ENCODE measurements at regions not wholly inside any gene's neighbourhood (a gene's known extent, or its start where the extent isn't known, plus 50 kb on each side); places are given as distances from the start of the nearest gene placed in this dataset.
"Not testable (repeated sequence)": the region's sequence is repeated elsewhere in the genome, so short reads cannot be mapped to it uniquely, and the experiment has no call there.

DNA sequence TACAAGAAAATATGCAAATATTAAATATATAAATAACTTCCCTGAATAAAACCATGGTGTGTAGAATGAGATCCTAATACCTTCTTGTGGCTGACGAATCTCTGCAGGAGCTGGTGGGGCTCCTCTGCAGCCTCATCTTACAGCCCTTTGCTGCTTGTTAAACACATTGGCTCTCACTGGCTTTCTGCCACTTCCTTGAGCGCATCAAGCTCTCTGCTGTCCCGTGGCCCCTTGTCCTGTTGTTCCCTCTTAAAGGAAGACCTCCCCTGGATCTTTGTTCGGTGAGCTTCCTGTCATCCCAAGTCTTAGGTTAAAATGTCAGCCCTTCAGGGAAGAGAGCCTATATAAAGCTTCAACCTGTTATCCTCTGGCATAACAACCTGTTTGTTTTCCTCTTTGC is 519.6 kb downstream of the DOK5 start:
- DNase-seq (ENCODE audit: low read depth in 2 of 3, low spot score in 2 of 3), result no peak

DNA sequence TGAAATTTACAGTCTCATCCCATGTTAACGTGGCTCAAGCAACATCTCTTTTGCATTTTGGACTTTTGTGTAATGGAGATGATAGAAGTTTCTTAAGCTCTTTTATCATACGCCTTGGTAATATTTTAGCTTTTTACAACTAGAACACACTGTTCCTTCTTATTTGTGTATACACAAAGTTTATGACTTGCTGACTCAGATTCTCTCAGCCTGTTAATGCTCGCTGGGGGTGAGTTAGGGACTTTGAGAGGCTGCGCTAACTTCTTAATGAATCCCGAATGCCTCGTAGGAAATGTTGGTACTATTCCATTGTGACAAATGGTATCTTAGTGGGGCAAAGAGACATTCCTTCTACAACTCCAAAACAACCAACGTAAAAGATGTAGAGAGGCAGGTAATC is 509.7 kb downstream of the DOK5 start:
- no peak for DNase-seq (ENCODE audit: low read depth in 2 of 3, low spot score in 2 of 3)

DNA sequence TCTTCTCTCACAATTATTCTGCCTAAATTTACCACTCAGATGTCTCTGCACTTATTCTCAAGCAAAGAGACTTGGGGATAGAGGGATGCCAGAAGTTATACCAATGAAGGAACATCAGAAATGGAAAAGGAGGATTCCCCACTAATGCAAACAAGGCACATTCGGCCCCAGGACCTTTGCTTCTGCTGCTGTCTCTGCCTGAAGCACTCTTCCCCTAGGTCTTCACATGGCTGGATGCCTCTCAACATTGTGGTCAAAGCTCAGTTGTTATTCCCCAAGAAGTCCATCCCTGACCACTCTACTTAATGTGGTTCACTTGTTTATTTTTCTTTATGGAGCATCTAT is 508.7 kb downstream of the DOK5 start:
- no peak for DNase-seq (ENCODE audit: low read depth in 2 of 3, low spot score in 2 of 3)

DNA sequence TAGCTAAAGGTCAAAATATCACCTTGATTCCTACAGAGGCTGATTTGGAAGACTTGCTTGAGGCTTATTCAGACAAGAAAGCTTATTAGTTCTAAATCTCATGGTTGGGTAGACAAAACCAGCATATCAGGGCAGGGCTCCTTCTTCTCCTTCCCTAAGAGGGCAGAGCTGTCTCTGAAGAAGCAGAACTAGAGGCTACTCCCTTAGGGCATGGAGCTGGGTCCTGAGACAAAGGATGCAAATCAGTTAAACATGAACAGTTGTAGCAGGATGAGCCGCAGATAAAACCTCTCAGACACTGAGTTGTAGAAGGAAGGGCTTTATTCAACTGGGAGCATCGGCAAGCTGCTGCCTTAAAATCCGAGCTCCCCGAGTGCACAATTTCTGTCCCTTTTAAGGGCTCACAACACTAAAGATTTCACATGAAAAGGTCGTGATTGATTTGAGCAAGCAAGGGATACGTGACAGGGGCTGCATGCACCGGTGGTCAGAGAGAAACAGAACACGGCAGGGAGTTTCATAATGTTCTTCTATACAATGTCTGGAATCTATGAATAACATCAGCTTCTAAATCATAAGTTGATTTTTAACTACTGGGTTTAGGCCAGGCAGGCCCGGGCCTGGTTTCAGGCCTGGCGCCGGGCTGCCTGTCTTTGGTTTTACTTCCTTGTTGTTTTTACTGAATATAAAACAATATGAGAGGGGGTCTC is 508.2 kb downstream of the DOK5 start:
- DNase-seq (ENCODE audit: low read depth in 2 of 3, low spot score in 2 of 3), result not testable (repeated sequence)

DNA sequence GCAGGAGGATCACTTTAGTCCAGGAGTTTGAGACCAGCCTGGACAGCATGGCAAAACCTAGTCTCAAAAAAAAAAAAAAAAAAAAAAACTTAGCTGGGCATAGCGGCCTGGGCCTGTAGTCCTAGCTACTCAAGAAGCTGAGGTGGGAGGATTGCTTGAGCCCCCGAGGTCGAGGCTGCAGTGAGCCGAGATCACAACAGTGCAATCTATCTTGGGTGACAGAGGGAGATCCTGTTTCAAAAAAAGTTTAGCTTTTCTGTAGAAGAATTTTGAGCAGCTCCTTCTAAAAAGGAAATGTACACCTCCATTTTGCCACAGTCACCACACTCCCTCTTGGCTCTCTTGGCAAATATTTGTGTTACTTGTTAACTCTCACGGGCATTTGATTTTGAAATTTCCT is 505.8 kb downstream of the DOK5 start:
- DNase-seq (ENCODE audit: low read depth in 2 of 3, low spot score in 2 of 3), result no peak

DNA sequence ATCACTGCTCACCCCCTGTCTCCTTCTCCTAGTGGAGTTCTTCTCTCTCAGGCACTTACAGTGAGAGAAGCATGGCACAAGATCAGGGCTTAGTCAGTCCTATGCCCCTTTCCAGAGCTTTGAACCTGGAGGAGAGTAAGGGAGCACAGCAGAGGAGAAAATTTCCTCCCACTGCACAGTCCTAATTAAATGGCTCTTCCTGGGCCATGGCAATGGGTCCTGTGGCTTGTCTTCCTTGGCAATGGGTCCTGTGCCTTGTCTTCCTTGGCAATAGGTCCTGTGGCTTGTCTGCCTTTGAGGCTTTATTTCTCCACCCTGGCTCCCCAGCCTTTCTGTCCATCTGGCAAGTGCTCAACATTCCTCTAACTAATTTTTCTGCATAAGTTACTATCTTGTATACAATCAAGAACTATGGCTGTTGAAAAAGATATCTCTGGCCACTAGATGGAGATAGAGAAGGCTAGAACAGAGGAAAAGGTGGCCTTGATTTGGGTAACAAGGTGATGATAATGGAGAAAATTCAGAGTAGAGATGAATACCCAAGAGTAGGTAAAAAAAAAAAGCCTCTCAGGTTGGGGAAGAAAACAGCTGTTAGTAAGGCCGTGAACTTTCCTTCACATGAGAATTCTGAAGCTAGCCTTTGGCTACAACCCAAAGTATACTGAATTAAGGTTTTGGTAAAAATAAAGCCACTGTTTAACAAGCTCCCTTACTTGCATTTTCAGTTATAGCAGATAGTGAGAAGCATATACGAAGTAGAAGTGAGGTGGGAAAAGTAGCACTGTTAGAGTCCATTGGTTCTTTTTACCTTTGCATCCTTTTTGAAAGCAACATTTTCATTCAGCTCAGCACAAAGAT is 504.9 kb downstream of the DOK5 start:
- DNase-seq (ENCODE audit: low read depth in 2 of 3, low spot score in 2 of 3), result no peak

DNA sequence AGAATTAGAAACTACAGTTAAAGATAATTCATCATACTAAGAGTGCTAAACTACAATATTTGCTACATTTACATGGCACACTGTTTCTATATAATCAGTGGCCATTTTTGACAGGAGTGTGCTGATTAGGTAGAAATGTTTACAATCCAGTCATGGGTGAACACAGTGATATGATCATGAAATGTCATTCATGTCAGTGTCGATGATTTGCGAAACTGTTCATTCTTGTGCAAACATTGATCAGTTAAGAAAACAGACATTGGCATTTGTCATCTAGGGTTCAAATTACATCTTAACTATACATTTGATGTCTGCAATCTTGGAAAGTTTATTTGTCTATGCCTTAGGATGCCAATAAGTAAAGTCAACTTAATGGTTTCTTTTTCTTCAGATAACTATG is 474.9 kb downstream of the DOK5 start:
- no peak for DNase-seq (ENCODE audit: low read depth in 2 of 3, low spot score in 2 of 3)

DNA sequence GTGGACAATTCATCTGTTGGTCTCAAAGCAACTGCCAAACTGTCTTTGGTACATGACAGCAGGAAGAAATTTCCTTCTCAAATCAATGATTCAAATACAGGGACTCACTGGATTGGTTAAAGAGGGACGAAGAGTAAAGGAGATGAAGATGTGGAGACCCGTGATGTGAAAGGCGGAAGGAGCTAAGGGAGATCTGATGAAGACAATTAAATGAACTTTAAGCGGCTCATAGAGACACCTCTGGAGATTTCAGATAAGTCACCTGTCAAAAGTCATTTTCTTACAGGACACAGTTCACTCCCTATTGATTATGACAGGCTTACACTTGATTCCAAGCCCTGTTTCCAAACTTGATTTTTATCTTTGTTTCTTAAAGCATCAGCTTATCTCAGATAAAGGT is 466.3 kb downstream of the DOK5 start:
- DNase-seq (ENCODE audit: low read depth in 2 of 3, low spot score in 2 of 3), result no peak

DNA sequence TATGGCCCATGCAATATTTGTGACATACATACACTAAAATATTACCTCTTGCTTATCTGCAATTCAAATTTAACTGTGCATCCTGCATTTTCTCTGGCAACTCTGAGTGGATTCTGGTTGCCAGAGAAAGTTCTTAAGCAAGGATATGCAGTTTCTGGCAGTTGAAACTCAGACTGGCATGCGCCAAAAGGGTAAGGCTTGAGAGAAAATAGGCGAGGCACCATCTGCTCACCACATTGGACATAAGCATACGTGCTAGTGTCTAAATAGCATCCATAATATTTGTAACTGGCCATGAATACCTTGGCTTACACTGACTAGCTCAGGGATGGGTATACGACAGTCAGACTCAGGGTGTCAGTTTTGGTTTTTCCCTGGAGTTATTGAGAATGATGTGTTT is 465.1 kb downstream of the DOK5 start:
- DNase-seq (ENCODE audit: low read depth in 2 of 3, low spot score in 2 of 3), result no peak

DNA sequence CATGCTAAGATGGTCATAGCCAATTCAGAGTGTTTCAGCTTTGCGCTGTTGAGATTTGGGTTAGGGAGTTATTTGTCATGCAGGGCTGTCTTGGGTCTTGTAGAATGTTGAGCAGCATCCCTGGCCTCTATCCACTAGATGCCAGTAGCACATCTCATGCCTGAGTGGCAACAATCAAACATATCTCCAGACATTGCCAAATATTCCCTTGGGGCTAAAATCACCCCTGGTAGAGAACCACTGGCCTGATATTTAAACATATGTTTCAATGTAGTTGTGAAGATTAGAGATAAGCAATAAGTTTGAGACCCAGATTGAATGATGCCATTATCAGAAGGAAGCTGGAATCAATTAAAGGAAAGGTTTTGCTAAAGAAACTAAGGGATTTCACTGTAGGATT is 463.3 kb downstream of the DOK5 start:
- no peak for DNase-seq (ENCODE audit: low read depth in 2 of 3, low spot score in 2 of 3)

DNA sequence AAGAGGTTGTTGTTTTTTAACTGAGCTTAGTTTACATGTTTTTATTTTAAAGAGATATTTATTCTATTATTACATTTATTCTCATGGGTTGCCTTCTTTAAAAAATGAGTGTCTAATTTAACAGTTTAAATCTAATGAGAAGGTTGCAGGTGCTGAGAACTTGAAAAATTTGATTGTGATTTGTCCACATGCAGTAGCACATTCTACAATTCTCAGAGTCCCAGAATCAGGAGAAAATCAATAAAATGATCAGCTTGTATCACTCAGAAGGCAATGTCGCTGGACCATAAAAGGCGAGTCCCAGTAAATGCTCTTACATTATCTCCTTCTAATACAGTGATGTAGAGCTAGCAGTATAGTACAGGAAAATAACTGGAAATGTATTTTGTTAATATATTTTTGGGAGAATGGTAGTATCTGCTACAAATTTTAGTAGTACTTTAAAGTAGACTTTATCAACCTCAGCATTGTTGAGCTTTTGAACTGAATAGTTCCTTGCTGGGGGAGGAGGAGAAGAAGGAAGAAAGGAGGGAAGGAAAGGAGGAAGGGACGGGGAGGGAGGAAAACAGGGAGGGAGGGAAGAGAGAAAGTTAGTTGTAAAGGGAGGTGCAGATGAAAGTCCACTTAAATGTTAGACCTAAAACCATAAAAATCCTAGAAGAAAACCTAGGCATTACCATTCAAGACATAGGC is 458.0 kb downstream of the DOK5 start:
- no peak for DNase-seq (ENCODE audit: low read depth in 2 of 3, low spot score in 2 of 3)

DNA sequence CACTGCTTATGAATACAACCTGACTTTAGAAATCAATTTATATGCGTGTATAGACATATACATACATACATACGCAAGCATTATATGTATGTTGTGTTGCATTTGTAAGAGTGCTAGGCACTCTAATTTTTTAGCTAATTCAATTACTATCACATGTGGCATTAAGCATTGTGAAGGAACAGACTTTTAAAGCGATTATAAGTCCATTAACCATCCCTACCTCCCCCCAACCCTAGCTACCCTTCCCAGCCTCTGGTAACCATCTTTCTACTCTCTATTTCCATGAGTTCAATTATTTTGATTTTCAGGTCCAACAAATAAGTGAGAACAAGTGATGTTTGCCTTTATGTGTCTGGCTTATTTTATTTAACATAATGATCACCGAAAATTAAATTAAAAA is 453.8 kb downstream of the DOK5 start:
- no peak for DNase-seq (ENCODE audit: low read depth in 2 of 3, low spot score in 2 of 3)

DNA sequence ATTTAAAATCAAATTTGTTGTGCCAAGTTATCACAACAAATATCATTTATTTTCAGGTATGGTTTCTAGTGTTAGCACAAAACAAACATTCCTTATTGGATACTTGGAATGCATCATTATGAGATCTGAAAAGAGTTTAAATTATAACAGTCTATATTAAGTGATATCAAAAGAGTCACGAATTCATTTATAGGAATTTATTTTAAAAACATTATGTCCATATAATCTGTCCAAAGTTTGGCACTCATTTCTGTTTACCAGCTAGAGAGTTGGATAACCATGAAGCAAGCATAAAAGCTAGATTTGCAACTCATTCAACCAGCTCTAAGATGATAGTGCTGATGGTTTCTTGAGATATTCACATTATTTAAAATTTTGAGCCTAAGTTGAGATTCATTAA is 453.2 kb downstream of the DOK5 start:
- no peak for DNase-seq (ENCODE audit: low read depth in 2 of 3, low spot score in 2 of 3)

DNA sequence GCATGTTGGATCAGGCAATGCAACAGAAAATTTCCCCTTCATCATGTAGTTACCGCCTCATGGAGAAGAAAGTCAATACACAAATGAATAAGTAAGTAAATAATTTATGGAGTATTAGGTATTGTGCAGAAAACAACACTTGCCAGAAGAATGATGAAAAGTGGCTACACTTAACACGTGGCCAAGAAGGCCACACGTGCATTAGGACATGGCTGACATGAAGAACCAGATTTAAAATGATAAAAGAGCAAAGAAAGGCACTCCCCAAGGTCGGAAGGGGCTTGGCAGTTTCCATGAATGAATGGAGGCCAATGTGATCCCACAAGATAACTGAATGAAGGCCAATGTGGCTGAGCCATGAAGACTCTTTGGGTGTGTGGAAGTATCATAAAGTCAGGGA is 447.2 kb downstream of the DOK5 start:
- DNase-seq (ENCODE audit: low read depth in 2 of 3, low spot score in 2 of 3), result no peak

DNA sequence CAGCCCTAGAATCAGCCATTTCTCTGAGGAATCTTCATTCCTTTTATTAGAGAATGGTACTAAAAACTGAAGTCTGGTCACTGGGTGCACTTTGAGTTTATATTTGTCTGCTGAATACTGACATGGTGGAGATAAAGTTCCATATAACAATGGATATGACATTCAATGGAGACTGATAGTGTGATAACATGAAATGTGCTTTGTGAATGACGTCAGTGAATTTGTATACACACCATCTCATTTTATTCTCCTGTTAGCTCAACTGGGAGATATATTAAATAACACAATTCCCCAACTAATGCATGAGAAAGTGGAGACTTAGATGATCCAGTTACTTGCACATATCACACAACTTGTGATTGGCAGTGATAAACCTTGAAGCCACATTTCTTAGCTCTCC is 446.7 kb downstream of the DOK5 start:
- no peak for DNase-seq (ENCODE audit: low read depth in 2 of 3, low spot score in 2 of 3)

DNA sequence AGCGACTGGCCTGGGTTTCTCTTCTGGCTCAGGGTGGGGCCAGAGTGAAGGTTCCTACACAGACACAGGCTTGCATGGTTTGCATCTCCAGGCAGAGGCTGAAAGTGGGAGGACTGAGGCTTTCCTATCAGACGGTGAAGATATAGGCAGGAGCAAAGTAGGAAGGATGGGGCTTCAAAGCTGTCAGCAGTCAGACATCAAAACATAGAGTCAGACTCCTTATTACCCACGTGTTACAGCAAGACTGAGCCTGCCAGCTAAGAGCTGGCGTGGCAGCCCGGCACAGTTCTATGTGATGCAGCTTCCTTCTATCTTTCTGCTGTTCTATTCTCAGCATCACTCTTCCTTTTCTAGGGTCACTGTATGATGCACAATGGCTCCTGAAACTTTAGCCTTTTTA is 445.1 kb downstream of the DOK5 start:
- DNase-seq (ENCODE audit: low read depth in 2 of 3, low spot score in 2 of 3), result no peak

DNA sequence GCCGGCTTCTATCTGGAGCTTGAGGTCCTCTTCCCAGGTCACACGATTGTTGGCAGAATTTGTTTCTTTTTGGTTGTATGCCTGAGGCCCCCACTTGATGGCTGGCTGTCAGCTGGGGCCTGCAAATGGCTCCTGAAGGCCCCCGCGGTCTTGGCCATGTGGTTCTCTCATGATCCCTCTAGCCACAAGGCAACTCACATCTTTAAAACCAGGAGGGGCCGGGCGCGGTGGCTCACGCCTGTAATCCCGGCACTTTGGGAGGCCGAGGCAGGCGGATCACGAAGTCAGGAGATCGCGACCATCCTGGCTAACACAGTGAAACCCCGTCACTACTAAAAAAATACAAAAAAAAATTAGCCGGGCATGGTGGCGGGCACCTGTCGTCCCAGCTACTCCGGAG is 443.6 kb downstream of the DOK5 start:
- DNase-seq (ENCODE audit: low read depth in 2 of 3, low spot score in 2 of 3), result not testable (repeated sequence)

DNA sequence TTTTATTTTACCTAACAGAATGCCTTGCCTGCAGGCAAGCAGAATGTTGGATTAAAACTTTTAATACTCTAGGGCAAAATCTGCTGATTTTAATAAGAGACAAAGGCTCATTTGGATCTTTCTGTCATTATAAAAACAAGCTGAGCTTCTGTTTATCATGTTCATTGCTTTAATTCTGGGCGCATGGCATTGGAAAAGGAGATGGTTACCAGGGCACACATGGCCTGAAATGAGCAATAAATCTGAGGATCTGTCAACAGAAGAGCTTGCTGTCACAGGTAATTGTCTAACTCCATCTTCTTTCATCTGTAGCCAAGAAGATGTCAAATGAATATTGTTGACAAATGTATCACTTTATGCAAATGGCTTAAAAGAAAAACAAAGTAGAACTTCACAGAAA is 439.6 kb downstream of the DOK5 start:
- DNase-seq (ENCODE audit: low read depth in 2 of 3, low spot score in 2 of 3), result no peak

DNA sequence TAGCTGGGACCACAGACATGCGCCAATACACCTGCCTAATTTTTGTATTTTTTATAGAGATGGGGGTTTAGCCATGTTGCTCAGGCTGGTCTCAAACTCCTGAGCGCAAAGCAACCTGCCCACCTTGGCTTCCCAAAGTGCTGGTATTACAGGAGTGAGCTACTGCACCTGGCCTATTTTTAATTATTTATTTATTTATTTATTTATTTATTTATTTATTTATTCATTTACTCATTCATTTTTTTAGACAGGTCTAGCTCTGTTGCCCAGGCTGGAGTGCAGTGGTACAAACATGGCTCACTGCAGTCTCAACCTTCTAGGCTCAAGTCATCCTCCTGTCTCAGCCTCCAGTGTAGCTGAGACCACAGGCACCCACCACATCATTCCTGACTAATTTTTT is 434.3 kb downstream of the DOK5 start:
- no peak for DNase-seq (ENCODE audit: low read depth in 2 of 3, low spot score in 2 of 3)

DNA sequence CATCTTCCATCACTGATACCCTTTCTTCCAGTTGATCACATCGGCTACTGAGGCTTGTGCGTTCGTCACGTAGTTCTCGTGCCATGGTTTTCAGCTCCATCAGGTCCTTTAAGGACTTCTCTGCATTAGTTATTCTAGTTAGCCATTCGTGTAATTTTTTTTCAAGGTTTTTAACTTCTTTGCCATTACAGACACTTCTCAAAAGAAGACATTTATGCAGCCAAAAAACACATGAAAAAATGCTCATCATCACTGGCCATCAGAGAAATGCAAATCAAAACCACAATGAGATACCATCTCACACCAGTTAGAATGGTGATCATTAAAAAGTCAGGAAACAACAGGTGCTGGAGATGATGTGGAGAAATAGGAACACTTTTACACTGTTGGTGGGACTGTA is 430.7 kb downstream of the DOK5 start:
- DNase-seq (ENCODE audit: low read depth in 2 of 3, low spot score in 2 of 3), result not testable (repeated sequence)

DNA sequence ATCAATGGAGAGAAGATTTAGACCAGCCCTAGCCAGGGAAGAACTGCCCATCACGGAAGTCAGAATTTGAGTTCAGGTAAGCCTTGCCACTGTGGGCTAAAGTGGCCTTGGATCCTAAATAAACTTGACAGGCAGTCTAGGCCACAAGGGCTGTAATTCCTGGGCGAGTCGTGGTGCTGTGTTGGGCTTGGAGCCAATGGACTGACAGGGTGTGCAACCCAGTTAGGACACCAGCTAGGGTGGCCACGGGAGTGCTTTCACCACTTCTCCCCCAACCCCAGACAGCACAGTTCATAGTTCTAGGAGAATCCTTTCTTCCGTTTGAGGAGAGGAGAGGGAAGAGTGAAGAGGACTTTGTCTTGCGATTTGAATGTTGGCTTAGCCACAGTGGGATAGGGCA is 422.4 kb downstream of the DOK5 start:
- DNase-seq (ENCODE audit: low read depth in 2 of 3, low spot score in 2 of 3), result no peak

DNA sequence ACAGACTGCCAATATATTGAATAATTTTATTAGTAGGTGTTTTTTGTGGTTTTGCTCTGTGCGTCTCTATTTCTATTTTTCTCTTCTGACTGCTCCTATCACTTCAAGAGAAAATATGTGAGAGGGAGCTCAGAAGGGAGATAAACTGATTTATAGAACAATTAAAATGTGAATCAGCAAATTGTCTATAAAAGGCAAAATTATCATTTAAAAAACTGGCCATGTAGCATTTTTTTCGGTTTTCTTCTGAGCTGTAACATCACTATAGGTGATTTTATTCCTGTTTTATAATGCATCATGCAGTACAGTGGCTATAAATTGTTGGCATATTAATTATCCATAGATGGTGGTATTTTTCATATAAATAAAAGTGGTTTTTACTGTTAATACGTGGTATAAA is 416.5 kb downstream of the DOK5 start:
- no peak for DNase-seq (ENCODE audit: low read depth in 2 of 3, low spot score in 2 of 3)

All from hematopoietic multipotent progenitor cell (in vitro differentiated cells).